GM23338 (cell line): ENCODE measurements at regions not wholly inside any gene's neighbourhood (a gene's known extent, or its start where the extent isn't known, plus 50 kb on each side); places are given as distances from the start of the nearest gene placed in this dataset.

Source experiments
- ATAC-seq: fragments of 200-7000 bp; cut with Tn5 transposase; 3 replicates; pipeline ENCODE4 v1.9.1; 2020
- DNase-seq: peaks from one replicate; pipeline ENCODE4 v3.0.0-alpha.2; 2015; ENCODE audit warnings: low spot score
- H2AFZ ChIP-seq: fragments of 200-600 bp; sonication (generic); 2 replicates; pipeline ENCODE4 v1.8.0; 2016; ENCODE audit warnings: antibody characterized with exemption, mild to moderate bottlenecking, moderate library complexity
- H3F3A ChIP-seq: fragments of 200-600 bp; sonication (generic); replicated peaks from 2 replicates; pipeline ENCODE4 v1.8.0; 2017; ENCODE audit warnings: antibody characterized with exemption, mixed run types, low read depth
- H3K27ac ChIP-seq: fragments of 200-600 bp; sonication (generic); 2 replicates; pipeline ENCODE4 v1.6.1; 2016; ENCODE audit warnings: low read depth
- H3K27me3 ChIP-seq: fragments of 200-600 bp; sonication (generic); 2 replicates; pipeline ENCODE4 v1.8.0; 2016; ENCODE audit warnings: mild to moderate bottlenecking, mixed run types, moderate library complexity; ENCODE audit not compliant: insufficient read depth
- H3K36me3 ChIP-seq: fragments of 200-600 bp; sonication (generic); 2 replicates; pipeline ENCODE4 v1.8.0; 2016; ENCODE audit warnings: mild to moderate bottlenecking; ENCODE audit not compliant: insufficient read depth
- H3K4me1 ChIP-seq: fragments of 200-600 bp; sonication (generic); 2 replicates; pipeline ENCODE4 v1.8.0; 2016; ENCODE audit warnings: mild to moderate bottlenecking, moderate library complexity; ENCODE audit not compliant: insufficient read depth
- H3K4me2 ChIP-seq: fragments of 200-600 bp; sonication (generic); 2 replicates; pipeline ENCODE4 v1.7.1; 2017; ENCODE audit warnings: mixed run types
- H3K4me3 ChIP-seq: fragments of 200-600 bp; sonication (generic); 2 replicates; pipeline ENCODE4 v1.6.1; 2016; ENCODE audit warnings: mixed run types
- H3K79me2 ChIP-seq: fragments of 200-600 bp; sonication (generic); replicated peaks from 2 replicates; pipeline ENCODE4 v1.8.0; 2017; ENCODE audit warnings: mild to moderate bottlenecking; ENCODE audit not compliant: insufficient read depth
- H3K9me2 ChIP-seq: fragments of 200-600 bp; sonication (generic); 2 replicates; pipeline ENCODE4 v1.8.0; 2017; ENCODE audit not compliant: insufficient read depth
- H4K20me1 ChIP-seq: fragments of 200-600 bp; sonication (generic); replicated peaks from 2 replicates; pipeline ENCODE4 v1.8.0; 2017; ENCODE audit warnings: mild to moderate bottlenecking; ENCODE audit not compliant: insufficient read depth
- H3K27ac Mint-ChIP-seq: 2 replicates; pipeline ENCODE4 v1.8.0; 2020; ENCODE audit warnings: inconsistent platforms, mild to moderate bottlenecking, moderate library complexity, mixed read lengths
- H3K27me3 Mint-ChIP-seq: 3 replicates; pipeline ENCODE4 v1.8.0; 2022; ENCODE audit warnings: low read depth, mild to moderate bottlenecking, moderate library complexity, mixed read lengths, inconsistent platforms; ENCODE audit not compliant: insufficient read depth, poor library complexity
- H3K36me3 Mint-ChIP-seq: 3 replicates; pipeline ENCODE4 v1.8.0; 2021; ENCODE audit warnings: low read depth, mild to moderate bottlenecking, inconsistent platforms, moderate library complexity, mixed read lengths
- H3K4me1 Mint-ChIP-seq: 3 replicates; pipeline ENCODE4 v1.8.0; 2020; ENCODE audit warnings: mild to moderate bottlenecking, inconsistent platforms, mixed read lengths
- H3K4me3 Mint-ChIP-seq: 3 replicates; pipeline ENCODE4 v1.8.0; 2021; ENCODE audit warnings: moderate library complexity, mild to moderate bottlenecking, inconsistent platforms, mixed read lengths
- H3K9me3 Mint-ChIP-seq: 3 replicates; pipeline ENCODE4 v1.8.0; 2020; ENCODE audit warnings: moderate library complexity, mild to moderate bottlenecking, inconsistent platforms, mixed read lengths
- CTCF ChIP-seq, 2 experiments: fragments of 200-600 bp in 1 of 2; sonication (generic) in 1 of 2; conservative IDR thresholded peaks; 2 replicates each; pipeline versions ENCODE4 v1.5.1 to v1.6.1; 2016 to 2017; ENCODE audit warnings: antibody characterized with exemption in 2 of 2, low read depth in 2 of 2, mild to moderate bottlenecking in 2 of 2, moderate library complexity in 1 of 2
- NANOG ChIP-seq: IDR thresholded peaks from 2 replicates; pipeline ENCODE4 v1.6.1; 2016; ENCODE audit warnings: antibody characterized with exemption, borderline replicate concordance
- ZNF462 ChIP-seq: fragments of 250-450 bp; sonication (Bioruptor Pico); IDR thresholded peaks from 2 replicates; pipeline ENCODE4 v1.5.0; 2020; ENCODE audit warnings: mild to moderate bottlenecking, moderate library complexity

GRCh38 chr11:134913391-134913790, 501.3 kb upstream of the B3GAT1 start (continued):
- TF ChIP-seq CTCF (conservative IDR thresholded peaks at IDR 0.05; ENCODE audit: low read depth in 2 of 2) (no peak), NANOG (no peak)

GRCh38 chr11:134911514-134912180, 499.6 kb upstream of the B3GAT1 start:
- TF ChIP-seq ZNF462 (CRISPR knock-in tag): no peak
- no peak overlapping the region for H3K27ac Mint-ChIP-seq

More at GRCh38 chr11:134911514-134912180, 499.6 kb upstream of the B3GAT1 start:
- DNase-seq: no peak
- no peak overlapping the region for H3K4me2 ChIP-seq
- no peaks in the 10 kb centered on the region; the same call in 2 of the 3 replicates for H3K4me1 Mint-ChIP-seq
- no peak overlapping the region for H3K4me3 Mint-ChIP-seq
- H3K27me3 ChIP-seq: no peaks in the 10 kb centered on the region
- no peak for ATAC-seq
- H3K36me3 ChIP-seq: no peaks in the 10 kb centered on the region
- no peaks in the 10 kb centered on the region for H3K4me1 ChIP-seq
- no peaks in the 10 kb centered on the region for H3K9me3 Mint-ChIP-seq
- H3K27me3 Mint-ChIP-seq: no peaks in the 10 kb centered on the region
- no peaks in the 10 kb centered on the region for H4K20me1 ChIP-seq
- peaks cover 13% of the 10 kb centered on the region for H3K9me2 ChIP-seq
- no peak overlapping the region for H3K27ac ChIP-seq
- no peak overlapping the region for H3K4me3 ChIP-seq
- no peak overlapping the region for H2AFZ ChIP-seq
- no peaks in the 10 kb centered on the region for H3K79me2 ChIP-seq
- no peaks in the 10 kb centered on the region for H3K36me3 Mint-ChIP-seq
- no peaks in the 10 kb centered on the region for H3F3A ChIP-seq
